ENCODE measurements at regions not wholly inside any gene's neighbourhood (a gene's known extent, or its start where the extent isn't known, plus 50 kb on each side); places are given as distances from the start of the nearest gene placed in this dataset.

DNA sequence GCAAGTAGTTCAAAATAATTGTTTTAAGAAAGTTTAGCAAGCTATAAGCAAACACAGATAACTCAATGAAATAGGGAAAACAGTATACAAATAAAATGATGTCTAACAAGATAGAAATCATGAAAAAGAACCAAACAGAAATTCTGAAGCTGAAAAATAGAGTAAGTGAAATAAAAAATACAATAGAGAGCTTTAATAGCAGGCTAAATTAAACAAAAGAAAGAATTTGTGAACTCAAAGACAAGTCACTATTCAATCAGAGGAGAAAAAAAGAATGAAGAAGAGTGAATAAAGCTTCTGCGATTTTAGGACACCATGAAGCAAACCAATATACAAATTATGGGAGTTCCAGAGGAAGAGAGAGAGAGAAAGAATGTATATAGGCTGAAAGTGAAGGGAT is 576.8 kb downstream of the STK39 start:
- no peak for DNase-seq (ENCODE audit: low spot score)
- H3K4me1 ChIP-seq: no peaks in the 10 kb centered on the region
- H3K9me3 ChIP-seq: peaks cover 0 to 15% of the 10 kb centered on the region in 2 donors
- no peak overlapping the region for H3K27ac ChIP-seq
- no peaks in the 10 kb centered on the region for H3K27me3 ChIP-seq
- TF ChIP-seq, protein P1, sequence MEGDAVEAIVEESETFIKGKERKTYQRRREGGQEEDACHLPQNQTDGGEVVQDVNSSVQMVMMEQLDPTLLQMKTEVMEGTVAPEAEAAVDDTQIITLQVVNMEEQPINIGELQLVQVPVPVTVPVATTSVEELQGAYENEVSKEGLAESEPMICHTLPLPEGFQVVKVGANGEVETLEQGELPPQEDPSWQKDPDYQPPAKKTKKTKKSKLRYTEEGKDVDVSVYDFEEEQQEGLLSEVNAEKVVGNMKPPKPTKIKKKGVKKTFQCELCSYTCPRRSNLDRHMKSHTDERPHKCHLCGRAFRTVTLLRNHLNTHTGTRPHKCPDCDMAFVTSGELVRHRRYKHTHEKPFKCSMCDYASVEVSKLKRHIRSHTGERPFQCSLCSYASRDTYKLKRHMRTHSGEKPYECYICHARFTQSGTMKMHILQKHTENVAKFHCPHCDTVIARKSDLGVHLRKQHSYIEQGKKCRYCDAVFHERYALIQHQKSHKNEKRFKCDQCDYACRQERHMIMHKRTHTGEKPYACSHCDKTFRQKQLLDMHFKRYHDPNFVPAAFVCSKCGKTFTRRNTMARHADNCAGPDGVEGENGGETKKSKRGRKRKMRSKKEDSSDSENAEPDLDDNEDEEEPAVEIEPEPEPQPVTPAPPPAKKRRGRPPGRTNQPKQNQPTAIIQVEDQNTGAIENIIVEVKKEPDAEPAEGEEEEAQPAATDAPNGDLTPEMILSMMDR (IDR thresholded peaks at IDR 0.05): no peak
- H3K36me3 ChIP-seq: no peaks in the 10 kb centered on the region
- no peak overlapping the region for H3K4me3 ChIP-seq

DNA sequence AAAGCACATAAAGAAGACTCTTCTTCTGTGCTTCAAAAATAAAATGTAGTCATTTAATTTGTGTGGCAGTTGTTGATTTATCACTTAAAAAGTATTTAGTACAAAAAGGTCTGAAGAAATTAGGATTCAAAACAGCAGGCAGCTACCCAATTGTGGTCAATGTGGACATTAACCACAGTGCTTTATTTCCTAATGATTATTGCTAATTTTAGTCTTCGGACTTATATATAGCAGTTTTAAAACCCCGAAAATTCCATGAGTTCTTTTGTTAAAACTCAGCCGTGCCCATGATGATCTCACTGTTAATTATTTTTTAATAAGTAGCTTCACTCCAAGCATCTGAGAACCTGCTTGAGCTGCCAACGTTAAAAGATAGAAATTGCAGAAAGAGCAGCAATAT is 594.3 kb downstream of the STK39 start:
- Histone ChIP-seq H3K9me3 (no peaks in the 10 kb centered on the region), H3K4me3 (no peak overlapping the region), H3K36me3 (no peaks in the 10 kb centered on the region), H3K27me3 (no peaks in the 10 kb centered on the region), H3K4me1 (no peaks in the 10 kb centered on the region), H3K27ac (no peak overlapping the region)
- TF ChIP-seq, protein P1 (IDR thresholded peaks at IDR 0.05): no peak
- DNase-seq (ENCODE audit: low spot score): no peak

DNA sequence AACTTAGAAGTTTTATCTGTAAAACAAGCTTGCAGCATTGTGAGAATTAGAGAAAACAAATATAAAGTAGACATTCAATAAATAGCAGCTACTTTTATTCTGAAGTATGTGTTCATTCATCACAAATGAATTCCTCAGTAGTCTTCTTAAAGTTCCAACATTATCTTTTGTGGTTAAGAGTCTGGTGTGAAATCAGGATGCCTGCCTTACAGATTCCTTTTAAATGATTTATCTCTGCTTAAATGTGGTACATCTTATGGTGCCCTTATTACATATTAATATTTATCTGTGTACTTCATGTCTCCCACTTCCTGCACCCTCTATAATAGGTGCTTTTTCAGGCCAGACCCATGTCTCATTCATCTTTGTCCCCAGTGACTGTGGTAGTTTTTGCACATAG is 595.0 kb downstream of the STK39 start:
- Histone ChIP-seq H3K27ac (no peak overlapping the region), H3K36me3 (no peaks in the 10 kb centered on the region), H3K27me3 (no peaks in the 10 kb centered on the region), H3K4me1 (no peaks in the 10 kb centered on the region), H3K4me3 (no peak overlapping the region), H3K9me3 (no peaks in the 10 kb centered on the region)
- DNase-seq (ENCODE audit: low spot score): no peak
- TF ChIP-seq, protein P1 (IDR thresholded peaks at IDR 0.05): no peak

DNA sequence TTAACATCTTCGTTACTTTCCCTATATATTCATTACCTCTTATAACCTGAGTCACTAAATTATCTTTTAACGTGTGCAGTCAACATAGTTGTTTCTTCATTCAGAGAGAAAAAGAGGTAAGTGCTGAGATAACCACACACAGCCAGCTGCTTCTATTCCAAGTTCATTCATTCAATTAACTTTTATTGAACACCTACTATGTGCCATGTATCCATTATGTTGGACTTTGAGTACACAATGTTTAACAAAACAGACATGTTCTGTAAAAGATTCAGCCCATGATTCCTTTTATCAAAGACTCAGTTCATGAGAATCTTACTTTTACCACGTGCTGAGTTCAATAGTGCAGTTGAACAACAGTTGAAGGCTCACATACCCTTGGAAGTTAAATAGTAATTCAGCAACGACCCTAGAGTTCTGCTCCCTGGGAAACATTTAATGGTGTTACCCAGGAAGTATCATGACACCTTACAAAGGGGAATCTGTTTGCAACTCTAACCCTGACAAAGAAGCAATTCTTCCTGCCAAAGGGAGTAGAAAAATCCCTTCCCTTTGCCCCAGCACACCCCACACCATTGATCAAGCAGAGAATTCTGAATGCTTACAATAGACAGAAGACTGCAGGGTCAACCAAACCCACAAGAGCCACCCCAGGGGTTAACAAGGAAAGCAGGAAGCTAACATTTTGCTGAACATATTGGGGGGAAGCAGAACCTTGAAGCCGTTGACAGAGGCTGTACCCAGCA is 595.8 kb downstream of the STK39 start:
- Histone ChIP-seq H3K27ac (no peak overlapping the region), H3K4me3 (no peak overlapping the region), H3K4me1 (no peaks in the 10 kb centered on the region), H3K27me3 (no peaks in the 10 kb centered on the region), H3K36me3 (no peaks in the 10 kb centered on the region), H3K9me3 (no peaks in the 10 kb centered on the region)
- TF ChIP-seq, protein P1 (IDR thresholded peaks at IDR 0.05): no peak
- DNase-seq (ENCODE audit: low spot score): no peak

DNA sequence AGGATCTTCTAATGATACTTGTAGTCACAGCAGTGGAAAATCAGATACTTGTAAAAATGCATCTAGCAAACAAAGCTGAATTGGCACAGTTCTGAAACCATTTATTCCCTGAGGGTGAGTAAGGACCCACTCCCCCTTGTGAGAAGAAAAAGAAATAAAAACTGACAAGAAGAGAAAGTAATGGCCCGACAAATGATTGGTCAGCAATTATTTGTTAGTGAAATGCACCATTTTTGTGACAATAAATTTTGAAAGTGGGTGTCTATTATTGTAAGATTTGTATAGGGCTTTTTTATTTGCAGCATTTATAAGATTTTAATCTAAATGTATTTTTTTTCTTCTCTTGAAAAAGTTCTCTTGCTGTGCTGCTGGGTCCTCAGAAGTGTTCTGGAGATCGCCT is 600.8 kb downstream of the STK39 start:
- Histone ChIP-seq H3K9me3 (no peaks in the 10 kb centered on the region), H3K27ac (no peak overlapping the region), H3K4me3 (no peak overlapping the region), H3K27me3 (no peaks in the 10 kb centered on the region), H3K36me3 (no peaks in the 10 kb centered on the region), H3K4me1 (no peaks in the 10 kb centered on the region)
- TF ChIP-seq, protein P1 (IDR thresholded peaks at IDR 0.05): no peak
- no peak for DNase-seq (ENCODE audit: low spot score)

DNA sequence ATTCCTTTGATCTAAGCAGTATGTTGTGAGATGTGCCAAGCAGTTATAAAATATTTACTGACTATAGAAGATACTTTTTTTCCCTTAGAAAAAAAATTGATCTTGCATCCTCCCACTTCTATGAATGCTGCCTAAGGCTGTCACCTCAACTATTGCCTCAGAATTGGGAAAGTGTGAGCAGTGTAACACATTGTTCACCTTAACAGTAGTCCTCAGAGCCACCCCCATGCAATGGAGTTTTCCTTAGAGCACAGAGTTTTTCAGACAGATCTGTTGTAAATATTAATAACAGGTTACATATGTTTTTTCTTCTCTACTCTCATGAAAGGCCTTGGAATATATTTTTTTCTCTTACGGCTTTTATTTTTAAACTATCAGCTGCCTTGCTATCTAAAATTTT is 607.3 kb downstream of the STK39 start:
- TF ChIP-seq, protein P1 (IDR thresholded peaks at IDR 0.05): no peak
- Histone ChIP-seq H3K4me1 (no peaks in the 10 kb centered on the region), H3K9me3 (no peaks in the 10 kb centered on the region), H3K36me3 (no peaks in the 10 kb centered on the region), H3K27ac (no peak overlapping the region), H3K4me3 (no peak overlapping the region), H3K27me3 (no peaks in the 10 kb centered on the region)
- no peak for DNase-seq (ENCODE audit: low spot score)
